22Rv1 (cell line): ENCODE measurements at regions not wholly inside any gene's neighbourhood (a gene's known extent, or its start where the extent isn't known, plus 50 kb on each side); places are given as distances from the start of the nearest gene placed in this dataset.

Experiments used
- H3K27ac ChIP-seq: fragments of 450-650 bp; 2 replicates; pipeline ENCODE4 v1.5.1; 2017
- ZFX ChIP-seq: fragments of 450-650 bp; IDR thresholded peaks from 2 replicates; pipeline ENCODE4 v1.6.1; 2017; ENCODE audit warnings: antibody characterized with exemption, borderline replicate concordance
- TF ChIP-seq, protein P1 (sequence below): fragments of 450-650 bp; IDR thresholded peaks from 2 replicates; pipeline ENCODE4 v1.5.1; 2017; ENCODE audit warnings: mild to moderate bottlenecking

DNA sequence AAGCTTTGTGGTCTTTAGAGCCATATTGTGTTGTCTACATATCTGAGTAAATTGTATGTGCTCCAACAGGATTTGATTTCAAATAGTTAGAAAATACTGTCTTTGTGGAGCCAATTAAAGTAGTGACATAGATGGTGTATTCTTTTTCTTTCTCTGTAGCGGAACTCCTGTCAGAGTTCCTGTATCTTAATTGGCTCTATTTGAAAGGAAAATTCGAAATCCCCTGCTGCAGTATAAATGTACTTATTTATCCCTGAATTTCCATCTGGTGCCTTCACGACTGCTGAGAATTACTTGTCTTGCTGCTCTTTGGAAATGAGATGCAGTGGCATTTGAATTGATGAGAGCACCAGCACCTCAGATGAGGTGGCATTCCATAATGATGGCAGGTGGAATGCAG, 546.7 kb upstream of the SGCD start:
- H3K27ac ChIP-seq = no peak overlapping the region
- TF ChIP-seq, protein P1, sequence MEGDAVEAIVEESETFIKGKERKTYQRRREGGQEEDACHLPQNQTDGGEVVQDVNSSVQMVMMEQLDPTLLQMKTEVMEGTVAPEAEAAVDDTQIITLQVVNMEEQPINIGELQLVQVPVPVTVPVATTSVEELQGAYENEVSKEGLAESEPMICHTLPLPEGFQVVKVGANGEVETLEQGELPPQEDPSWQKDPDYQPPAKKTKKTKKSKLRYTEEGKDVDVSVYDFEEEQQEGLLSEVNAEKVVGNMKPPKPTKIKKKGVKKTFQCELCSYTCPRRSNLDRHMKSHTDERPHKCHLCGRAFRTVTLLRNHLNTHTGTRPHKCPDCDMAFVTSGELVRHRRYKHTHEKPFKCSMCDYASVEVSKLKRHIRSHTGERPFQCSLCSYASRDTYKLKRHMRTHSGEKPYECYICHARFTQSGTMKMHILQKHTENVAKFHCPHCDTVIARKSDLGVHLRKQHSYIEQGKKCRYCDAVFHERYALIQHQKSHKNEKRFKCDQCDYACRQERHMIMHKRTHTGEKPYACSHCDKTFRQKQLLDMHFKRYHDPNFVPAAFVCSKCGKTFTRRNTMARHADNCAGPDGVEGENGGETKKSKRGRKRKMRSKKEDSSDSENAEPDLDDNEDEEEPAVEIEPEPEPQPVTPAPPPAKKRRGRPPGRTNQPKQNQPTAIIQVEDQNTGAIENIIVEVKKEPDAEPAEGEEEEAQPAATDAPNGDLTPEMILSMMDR = no peak
- no peak for TF ChIP-seq ZFX

DNA sequence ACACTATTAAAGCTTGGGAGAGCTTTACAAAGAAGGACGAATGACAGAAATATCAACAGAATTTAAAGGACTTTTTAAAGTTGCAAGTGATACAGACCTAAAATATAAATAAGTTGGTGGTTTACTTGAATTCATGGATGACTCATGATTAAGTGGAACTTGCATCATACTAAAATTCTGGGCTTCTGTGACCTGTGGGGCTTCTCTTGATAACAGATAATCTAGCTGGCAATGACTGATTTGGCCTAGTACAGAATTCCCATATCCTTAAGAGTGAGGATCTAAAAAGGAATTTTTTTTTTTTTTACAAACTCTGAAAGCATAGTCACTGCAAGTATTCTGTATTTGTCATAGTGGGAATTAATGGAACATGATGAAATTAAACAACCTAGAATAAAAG, 543.7 kb upstream of the SGCD start:
- TF ChIP-seq, protein P1 = no peak
- TF ChIP-seq ZFX = no peak
- H3K27ac ChIP-seq = no peak overlapping the region

DNA sequence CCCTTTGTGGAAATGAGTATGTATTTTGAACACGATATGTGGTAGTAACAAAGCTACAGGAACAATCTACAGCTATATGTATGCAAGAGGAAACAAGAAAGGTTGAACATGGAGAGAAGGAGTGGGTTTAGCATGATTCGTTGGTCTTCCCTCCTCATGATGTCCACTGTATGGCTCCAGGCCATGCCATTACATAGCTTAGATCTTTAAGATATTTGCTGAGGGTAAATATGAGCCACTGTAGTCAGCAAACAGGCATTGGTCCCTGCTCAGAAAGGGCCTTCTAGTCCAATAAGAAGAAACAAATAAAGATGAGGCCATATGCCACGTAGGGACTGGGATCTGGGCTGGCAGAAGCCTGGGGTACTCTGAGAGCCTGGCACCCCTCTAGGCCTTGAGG, 543.2 kb upstream of the SGCD start:
- H3K27ac ChIP-seq = no peak overlapping the region
- no peak for TF ChIP-seq ZFX
- TF ChIP-seq, protein P1 = no peak

DNA sequence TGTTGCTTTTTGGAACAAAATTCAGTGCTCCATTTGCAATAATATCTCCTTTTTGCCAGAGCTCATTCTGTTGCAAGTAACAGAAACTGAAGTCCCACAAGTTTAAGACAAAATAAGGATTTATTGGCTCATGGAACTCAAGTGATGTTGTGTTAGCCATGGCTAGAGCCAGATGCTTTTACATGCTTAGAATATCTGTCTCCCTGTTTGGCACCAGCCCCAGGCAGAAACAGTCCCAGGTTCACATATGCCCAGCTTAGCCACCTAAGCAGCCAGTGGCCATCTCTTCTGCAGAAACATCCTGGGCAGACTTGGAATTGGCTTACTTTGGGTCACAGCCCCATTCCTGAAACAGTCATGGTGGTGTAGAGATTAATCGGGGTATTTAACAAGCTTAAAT, 540.9 kb upstream of the SGCD start:
- TF ChIP-seq ZFX = no peak
- TF ChIP-seq, protein P1 = no peak
- no peak overlapping the region for H3K27ac ChIP-seq

DNA sequence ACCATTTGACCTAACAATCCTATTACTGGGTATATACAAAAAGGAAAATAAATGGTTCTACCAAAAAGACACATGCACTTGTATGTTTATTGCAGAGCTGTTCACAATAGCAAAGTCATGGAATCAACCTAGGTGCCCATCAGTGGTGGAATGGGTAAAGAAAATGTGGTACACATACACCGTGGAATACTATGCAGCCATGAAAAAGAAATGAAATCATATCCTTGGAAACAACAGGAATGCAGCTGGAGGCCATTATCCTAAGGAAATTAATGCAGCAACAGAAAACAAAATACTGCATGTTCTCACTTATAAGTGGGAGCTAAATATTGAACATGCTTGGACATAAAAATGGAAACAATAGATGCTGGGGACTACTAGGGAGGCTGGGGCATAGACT, 534.1 kb upstream of the SGCD start:
- TF ChIP-seq, protein P1 = no peak
- no peak for TF ChIP-seq ZFX
- no peak overlapping the region for H3K27ac ChIP-seq

DNA sequence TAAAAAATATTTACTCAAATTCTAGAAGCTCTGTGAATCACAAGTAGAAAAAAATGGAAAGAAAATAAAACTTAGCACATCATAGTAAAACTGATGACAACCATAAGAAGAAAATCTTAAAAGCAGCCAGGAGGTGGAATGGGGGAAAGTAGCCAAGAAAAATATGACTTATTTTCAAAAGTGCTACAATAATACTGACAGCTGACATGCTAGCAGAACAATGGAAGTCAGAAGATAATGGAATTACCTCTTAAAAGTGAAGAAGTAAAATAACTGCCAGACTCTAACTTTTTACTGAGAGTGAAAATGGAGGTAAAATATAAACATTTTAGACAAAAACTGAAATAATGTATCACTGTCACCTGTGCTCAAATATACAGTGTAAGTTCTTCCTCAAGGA, 532.2 kb upstream of the SGCD start:
- no peak overlapping the region for H3K27ac ChIP-seq
- TF ChIP-seq, protein P1 = no peak
- no peak for TF ChIP-seq ZFX

DNA sequence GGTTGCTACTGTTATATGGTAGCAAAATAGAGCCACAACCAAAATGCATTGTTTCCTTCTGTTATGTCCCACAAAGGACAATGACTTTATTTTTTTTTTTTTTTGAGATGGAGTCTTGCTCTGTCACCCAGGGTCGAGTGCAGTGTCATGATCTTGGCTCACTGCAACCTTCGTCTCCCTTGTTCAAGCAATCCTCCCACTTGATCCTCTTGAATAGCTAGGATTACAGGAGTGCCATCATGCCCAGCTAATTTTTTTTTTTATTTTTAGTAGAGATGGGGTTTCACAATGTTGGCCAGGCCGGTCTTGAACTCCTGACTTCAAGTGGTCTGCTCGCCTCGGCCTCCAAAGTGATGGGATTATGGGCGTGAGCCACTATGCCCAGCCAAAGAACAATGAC, 527.7 kb upstream of the SGCD start:
- TF ChIP-seq, protein P1 = no peak
- TF ChIP-seq ZFX = no peak

More for the DNA sequence above, 527.7 kb upstream of the SGCD start:
- no peak overlapping the region for H3K27ac ChIP-seq
